Duodenal mucosa (tissue), 2 donors: ENCODE measurements at regions not wholly inside any gene's neighbourhood (a gene's known extent, or its start where the extent isn't known, plus 50 kb on each side); places are given as distances from the start of the nearest gene placed in this dataset.
"Not testable (repeated sequence)": the region's sequence is repeated elsewhere in the genome, so short reads cannot be mapped to it uniquely, and the experiment has no call there.

Experiments used
- H3K27ac ChIP-seq: one replicate; pipeline ENCODE4 v1.7.0; 2013; ENCODE audit warnings: low read depth, low read length
- H3K27me3 ChIP-seq, 2 donors: one replicate each; pipeline ENCODE4 v1.7.0; 2013; ENCODE audit warnings: low read length in 2 of 2, control low read depth in 1 of 2; ENCODE audit not compliant: insufficient read depth in 2 of 2, control insufficient read depth in 1 of 2
- H3K36me3 ChIP-seq, 2 donors: one replicate each; pipeline ENCODE4 v1.7.0; 2013; ENCODE audit warnings: low read length in 2 of 2, control low read depth in 1 of 2; ENCODE audit not compliant: insufficient read depth in 2 of 2, control insufficient read depth in 1 of 2
- H3K4me1 ChIP-seq, 2 donors: one replicate each; pipeline ENCODE4 v1.7.0; 2013; ENCODE audit warnings: low read length in 2 of 2, control low read depth in 1 of 2; ENCODE audit not compliant: insufficient read depth in 2 of 2, control insufficient read depth in 1 of 2
- H3K4me3 ChIP-seq, 2 donors: one replicate each; pipeline ENCODE4 v1.7.0; 2013; ENCODE audit warnings: low read length in 2 of 2, low read depth in 1 of 2
- H3K9ac ChIP-seq, 2 donors: one replicate each; pipeline ENCODE4 v1.7.0; 2013; ENCODE audit warnings: low read length in 2 of 2, low read depth in 1 of 2
- H3K9me3 ChIP-seq, 2 donors: one replicate each; pipeline ENCODE4 v1.7.0; 2013; ENCODE audit warnings: low read length in 2 of 2, control low read depth in 1 of 2; ENCODE audit not compliant: control insufficient read depth in 1 of 2

- Histone ChIP-seq H3K27me3 (no peaks in the 10 kb centered on the region), H3K36me3 (no peaks in the 10 kb centered on the region), H3K9me3 (no peaks in the 10 kb centered on the region), H3K9ac (no peak overlapping the region), H3K27ac (no peak overlapping the region), H3K4me3 (no peak overlapping the region), H3K4me1 (no peaks in the 10 kb centered on the region)
These were observed 263.7 kb upstream of the AGTR2 start for GRCh38 chrX:115906881-115907280.

- Histone ChIP-seq H3K36me3 (no peaks in the 10 kb centered on the region), H3K27me3 (no peaks in the 10 kb centered on the region), H3K9me3 (no peaks in the 10 kb centered on the region), H3K9ac (no peak overlapping the region), H3K4me1 (no peaks in the 10 kb centered on the region), H3K27ac (no peak overlapping the region), H3K4me3 (no peak overlapping the region)
These were observed 261.5 kb upstream of the AGTR2 start for GRCh38 chrX:115909017-115909416.

GRCh38 chrX:115911967-115912366, 258.6 kb upstream of the AGTR2 start:
- Histone ChIP-seq H3K9ac (no peak overlapping the region), H3K36me3 (no peaks in the 10 kb centered on the region), H3K9me3 (no peaks in the 10 kb centered on the region), H3K27ac (no peak overlapping the region), H3K4me1 (no peaks in the 10 kb centered on the region), H3K4me3 (no peak overlapping the region), H3K27me3 (no peaks in the 10 kb centered on the region)

GRCh38 chrX:115912372-115912897, 258.1 kb upstream of the AGTR2 start:
- no peaks in the 10 kb centered on the region for H3K36me3 ChIP-seq
- H3K4me1 ChIP-seq = no peaks in the 10 kb centered on the region
- H3K9ac ChIP-seq = no peak overlapping the region
- H3K9me3 ChIP-seq = no peaks in the 10 kb centered on the region
- no peaks in the 10 kb centered on the region for H3K27me3 ChIP-seq
- no peak overlapping the region for H3K27ac ChIP-seq
- H3K4me3 ChIP-seq = no peak overlapping the region

- Histone ChIP-seq H3K36me3 (no peaks in the 10 kb centered on the region), H3K4me3 (no peak overlapping the region)
These were observed 257.0 kb upstream of the AGTR2 start for GRCh38 chrX:115913575-115913974.

GRCh38 chrX:115915625-115916024, 254.9 kb upstream of the AGTR2 start:
- H3K27ac ChIP-seq, H3K9me3 ChIP-seq, H3K4me1 ChIP-seq, H3K27me3 ChIP-seq, H3K4me3 ChIP-seq, H3K36me3 ChIP-seq, H3K9ac ChIP-seq: not testable (repeated sequence)

More at GRCh38 chrX:115913575-115913974, 257.0 kb upstream of the AGTR2 start:
- no peaks in the 10 kb centered on the region for H3K9me3 ChIP-seq
- no peaks in the 10 kb centered on the region for H3K27me3 ChIP-seq
- H3K4me1 ChIP-seq = no peaks in the 10 kb centered on the region
- H3K9ac ChIP-seq = no peak overlapping the region
- H3K27ac ChIP-seq = no peak overlapping the region

- Histone ChIP-seq H3K9me3 (peaks cover 9 to 18% of the 10 kb centered on the region in 2 donors), H3K36me3 (no peaks in the 10 kb centered on the region)
These were observed 241.1 kb upstream of the AGTR2 start for GRCh38 chrX:115929480-115929879.

GRCh38 chrX:115936008-115936407, 234.5 kb upstream of the AGTR2 start:
- Histone ChIP-seq H3K27ac (no peak overlapping the region), H3K9me3 (peaks cover 0 to 4% of the 10 kb centered on the region in 2 donors), H3K4me3 (no peak overlapping the region), H3K9ac (no peak overlapping the region), H3K36me3 (peaks cover 4 to 10% of the 10 kb centered on the region in 2 donors), H3K4me1 (no peaks in the 10 kb centered on the region), H3K27me3 (no peaks in the 10 kb centered on the region)

More at GRCh38 chrX:115929480-115929879, 241.1 kb upstream of the AGTR2 start:
- Histone ChIP-seq H3K27me3 (no peaks in the 10 kb centered on the region), H3K4me1 (no peaks in the 10 kb centered on the region), H3K4me3 (no peak overlapping the region), H3K9ac (no peak overlapping the region), H3K27ac (no peak overlapping the region)

- H3K4me1 ChIP-seq = no peaks in the 10 kb centered on the region
- no peaks in the 10 kb centered on the region for H3K27me3 ChIP-seq
- H3K4me3 ChIP-seq = no peak overlapping the region
- H3K9ac ChIP-seq = no peak overlapping the region
- no peaks in the 10 kb centered on the region for H3K9me3 ChIP-seq
- peaks cover 4 to 10% of the 10 kb centered on the region in 2 donors for H3K36me3 ChIP-seq
- H3K27ac ChIP-seq = no peak overlapping the region
These were observed 231.5 kb upstream of the AGTR2 start for GRCh38 chrX:115939070-115939469.

- H3K4me3 ChIP-seq = no peak overlapping the region
- H3K36me3 ChIP-seq = peaks cover 4 to 10% of the 10 kb centered on the region in 2 donors
- H3K9me3 ChIP-seq = no peaks in the 10 kb centered on the region
- no peaks in the 10 kb centered on the region for H3K27me3 ChIP-seq
- H3K27ac ChIP-seq = no peak overlapping the region
- H3K9ac ChIP-seq = no peak overlapping the region
- no peaks in the 10 kb centered on the region for H3K4me1 ChIP-seq
These were observed 230.8 kb upstream of the AGTR2 start for GRCh38 chrX:115939636-115940160.
